ENCODE measurements at regions not wholly inside any gene's neighbourhood (a gene's known extent, or its start where the extent isn't known, plus 50 kb on each side); places are given as distances from the start of the nearest gene placed in this dataset.

DNA sequence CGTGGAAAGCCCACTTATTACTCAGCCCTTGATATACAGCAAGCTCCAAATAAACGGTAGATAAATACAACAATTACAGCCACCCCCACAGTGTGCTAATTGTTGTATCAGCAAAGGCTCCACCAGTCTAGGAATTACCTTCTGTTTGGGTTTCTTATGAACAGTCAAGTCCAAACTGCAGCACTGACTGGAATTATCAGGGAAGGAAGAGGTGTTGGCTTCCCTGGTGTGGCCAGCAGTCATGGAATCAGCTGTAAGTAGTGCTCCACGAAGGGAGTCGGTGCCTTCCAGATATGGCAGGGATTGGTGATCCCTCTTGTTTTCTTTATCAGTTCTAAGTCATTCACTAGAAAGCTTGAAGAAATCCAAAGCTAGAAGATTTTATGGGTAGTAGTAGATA lies 209.1 kb downstream of the SNX19 start:
- TF ChIP-seq POLR2A (IDR thresholded peaks at IDR 0.05; ENCODE audit: low read length) (no peak), GATA1 (IDR thresholded peaks at IDR 0.05; ENCODE audit: low read depth, low read length) (no peak)
